ENCODE measurements at regions not wholly inside any gene's neighbourhood (a gene's known extent, or its start where the extent isn't known, plus 50 kb on each side); places are given as distances from the start of the nearest gene placed in this dataset.
A peak's percentile ranks its signal among the peaks of the same experiment; 100 is the strongest.

GRCh38 chr2:10964052-10964790, 52.5 kb downstream of the KCNF1 start:
- no peak for DNase-seq

- no peak for DNase-seq
Measured at GRCh38 chr2:10965241-10965843, 53.6 kb downstream of the KCNF1 start.

GRCh38 chr2:10966056-10966455, 54.3 kb downstream of the KCNF1 start:
- DNase-seq = no peak

- DNase-seq = no peak
Measured at GRCh38 chr2:10966741-10967140, 55.0 kb downstream of the KCNF1 start.

- DNase-seq = no peak
Measured at GRCh38 chr2:10968176-10968575, 56.4 kb downstream of the KCNF1 start.

- no peak for DNase-seq
Measured at GRCh38 chr2:10970666-10971065, 58.9 kb downstream of the KCNF1 start.

GRCh38 chr2:10971161-10971887, 59.6 kb downstream of the KCNF1 start:
- DNase-seq = no peak

GRCh38 chr2:10971888-10972260, 60.1 kb downstream of the KCNF1 start:
- DNase-seq = no peak

GRCh38 chr2:10972683-10973433, 61.1 kb downstream of the KCNF1 start:
- no peak for DNase-seq

- no peak for DNase-seq
Measured at GRCh38 chr2:10973766-10974165, 62.0 kb downstream of the KCNF1 start.

- no peak for DNase-seq
Measured at GRCh38 chr2:10977003-10977402, 65.3 kb downstream of the KCNF1 start.

- DNase-seq = peak in 2 of 56 donors; percentile 12 to 22
Measured at GRCh38 chr2:10977621-10978020, 65.9 kb downstream of the KCNF1 start.

GRCh38 chr2:10978090-10978670, 66.4 kb downstream of the KCNF1 start:
- no peak for DNase-seq

- DNase-seq = no peak
Measured at GRCh38 chr2:10980071-10980470, 68.3 kb downstream of the KCNF1 start.

GRCh38 chr2:10980886-10981425, 69.2 kb downstream of the KCNF1 start:
- DNase-seq = no peak

- no peak for DNase-seq
Measured at GRCh38 chr2:10981451-10981850, 69.7 kb downstream of the KCNF1 start.

- no peak for DNase-seq
Measured at GRCh38 chr2:10981941-10982431, 70.3 kb downstream of the KCNF1 start.

- DNase-seq = peak in 12 of 56 donors; percentile 11 to 65 (median 30)
Measured at GRCh38 chr2:10982931-10983701, 71.4 kb downstream of the KCNF1 start.

- no peak for DNase-seq
Measured at GRCh38 chr2:10983711-10984110, 72.0 kb downstream of the KCNF1 start.

All from amygdala (tissue), 56 donors.